ENCODE measurements at regions not wholly inside any gene's neighbourhood (a gene's known extent, or its start where the extent isn't known, plus 50 kb on each side); places are given as distances from the start of the nearest gene placed in this dataset.

DNA sequence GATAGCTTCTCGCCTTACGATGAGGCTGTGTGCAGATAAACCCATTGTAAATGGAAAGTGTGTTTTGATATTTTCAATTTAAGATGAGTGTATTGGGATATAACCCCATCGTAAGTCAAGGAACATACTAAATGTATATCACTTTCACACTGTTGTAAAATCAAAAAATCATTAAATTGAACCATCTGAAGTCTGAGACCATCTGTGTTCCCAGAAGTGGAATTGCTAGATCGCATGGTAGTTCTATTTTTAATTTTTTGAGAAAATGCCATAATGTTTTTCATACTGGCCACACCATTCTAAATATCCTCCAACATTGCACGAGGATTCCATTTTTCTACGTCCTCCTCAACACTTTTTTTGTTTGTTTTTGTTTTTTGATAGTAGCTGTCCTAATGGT is 209.1 kb upstream of the MTPN start:
- H3F3A ChIP-seq (ENCODE audit: insufficient read depth) = no peaks in the 10 kb centered on the region

DNA sequence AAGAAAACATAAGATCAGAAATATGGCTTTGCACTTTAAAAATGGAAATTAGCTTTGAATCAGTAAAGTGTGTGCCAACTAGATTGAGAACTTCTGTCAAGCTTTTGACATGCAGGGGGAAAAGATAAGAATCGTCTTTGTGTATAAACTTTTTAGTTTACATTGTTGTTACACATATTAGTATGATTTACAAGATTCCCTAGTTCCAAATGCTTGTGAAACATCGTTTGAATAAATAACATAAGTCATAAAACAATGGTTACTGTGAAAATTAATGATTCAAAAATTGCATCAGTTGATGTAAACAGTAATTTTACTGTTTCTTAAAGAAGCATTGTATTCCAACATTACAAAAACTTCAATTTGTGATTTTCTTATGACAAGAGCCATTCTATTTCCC is 207.6 kb upstream of the MTPN start:
- H3K79me2 ChIP-seq (ENCODE audit: insufficient read depth, low read length) = no peaks in the 10 kb centered on the region
- H3K4me2 ChIP-seq (ENCODE audit: low read depth, low read length, poor library complexity, severe bottlenecking) = no peak overlapping the region
- H3K27ac ChIP-seq (ENCODE audit: low read depth, low read length) = no peak overlapping the region
- H3K9me3 ChIP-seq (ENCODE audit: insufficient read depth, low read length) = no peaks in the 10 kb centered on the region
- H3K27me3 ChIP-seq (ENCODE audit: low read length) = no peaks in the 10 kb centered on the region
- no peaks in the 10 kb centered on the region for H3F3A ChIP-seq (ENCODE audit: insufficient read depth)
- TF ChIP-seq CTCF (IDR thresholded peaks at IDR 0.05; ENCODE audit: insufficient read depth, low read length, poor library complexity, severe bottlenecking) (no peak), EZH2phosphoT487 (conservative IDR thresholded peaks at IDR 0.05; ENCODE audit: low read length) (no peak)
- no peak overlapping the region for H3K4me3 ChIP-seq (ENCODE audit: insufficient read depth, low read length, poor library complexity, severe bottlenecking)
- no peaks in the 10 kb centered on the region for H4K20me1 ChIP-seq (ENCODE audit: low read depth, low read length)
- no peak overlapping the region for H3K9ac ChIP-seq (ENCODE audit: low read length)
- H2AFZ ChIP-seq (ENCODE audit: low read depth, low read length, severe bottlenecking) = no peak overlapping the region
- no peaks in the 10 kb centered on the region for H3K36me3 ChIP-seq (ENCODE audit: low read length)
- no peaks in the 10 kb centered on the region for H3K9me2 ChIP-seq (replicated peaks; ENCODE audit: insufficient read depth, low read length)

More for the DNA sequence above, 209.1 kb upstream of the MTPN start:
- Histone ChIP-seq H3K4me3 (ENCODE audit: insufficient read depth, low read length, poor library complexity, severe bottlenecking) (no peak overlapping the region), H3K27ac (ENCODE audit: low read depth, low read length) (no peak overlapping the region), H3K36me3 (ENCODE audit: low read length) (no peaks in the 10 kb centered on the region), H3K4me2 (ENCODE audit: low read depth, low read length, poor library complexity, severe bottlenecking) (no peak overlapping the region), H2AFZ (ENCODE audit: low read depth, low read length, severe bottlenecking) (no peak overlapping the region), H3K9me2 (replicated peaks; ENCODE audit: insufficient read depth, low read length) (no peaks in the 10 kb centered on the region), H3K9ac (ENCODE audit: low read length) (no peak overlapping the region), H3K79me2 (ENCODE audit: insufficient read depth, low read length) (no peaks in the 10 kb centered on the region), H4K20me1 (ENCODE audit: low read depth, low read length) (no peaks in the 10 kb centered on the region), H3K27me3 (ENCODE audit: low read length) (no peaks in the 10 kb centered on the region), H3K9me3 (ENCODE audit: insufficient read depth, low read length) (no peaks in the 10 kb centered on the region)
- TF ChIP-seq EZH2phosphoT487 (conservative IDR thresholded peaks at IDR 0.05; ENCODE audit: low read length) (no peak), CTCF (IDR thresholded peaks at IDR 0.05; ENCODE audit: insufficient read depth, low read length, poor library complexity, severe bottlenecking) (no peak)

GRCh38 chr7:136183981-136184380 is 206.8 kb upstream of the MTPN start:
- Histone ChIP-seq H3K4me2 (ENCODE audit: low read depth, low read length, poor library complexity, severe bottlenecking) (no peak overlapping the region), H2AFZ (ENCODE audit: low read depth, low read length, severe bottlenecking) (no peak overlapping the region), H3K9me2 (replicated peaks; ENCODE audit: insufficient read depth, low read length) (no peaks in the 10 kb centered on the region), H3K36me3 (ENCODE audit: low read length) (no peaks in the 10 kb centered on the region), H3K27ac (ENCODE audit: low read depth, low read length) (no peak overlapping the region), H3K27me3 (ENCODE audit: low read length) (no peaks in the 10 kb centered on the region), H3K9ac (ENCODE audit: low read length) (no peak overlapping the region), H3K79me2 (ENCODE audit: insufficient read depth, low read length) (no peaks in the 10 kb centered on the region), H3F3A (ENCODE audit: insufficient read depth) (no peaks in the 10 kb centered on the region), H4K20me1 (ENCODE audit: low read depth, low read length) (no peaks in the 10 kb centered on the region), H3K9me3 (ENCODE audit: insufficient read depth, low read length) (no peaks in the 10 kb centered on the region), H3K4me3 (ENCODE audit: insufficient read depth, low read length, poor library complexity, severe bottlenecking) (no peak overlapping the region)
- TF ChIP-seq CTCF (IDR thresholded peaks at IDR 0.05; ENCODE audit: insufficient read depth, low read length, poor library complexity, severe bottlenecking) = no peak
- TF ChIP-seq EZH2phosphoT487 (conservative IDR thresholded peaks at IDR 0.05; ENCODE audit: low read length) = no peak
